ENCODE measurements at regions not wholly inside any gene's neighbourhood (a gene's known extent, or its start where the extent isn't known, plus 50 kb on each side); places are given as distances from the start of the nearest gene placed in this dataset.

DNA sequence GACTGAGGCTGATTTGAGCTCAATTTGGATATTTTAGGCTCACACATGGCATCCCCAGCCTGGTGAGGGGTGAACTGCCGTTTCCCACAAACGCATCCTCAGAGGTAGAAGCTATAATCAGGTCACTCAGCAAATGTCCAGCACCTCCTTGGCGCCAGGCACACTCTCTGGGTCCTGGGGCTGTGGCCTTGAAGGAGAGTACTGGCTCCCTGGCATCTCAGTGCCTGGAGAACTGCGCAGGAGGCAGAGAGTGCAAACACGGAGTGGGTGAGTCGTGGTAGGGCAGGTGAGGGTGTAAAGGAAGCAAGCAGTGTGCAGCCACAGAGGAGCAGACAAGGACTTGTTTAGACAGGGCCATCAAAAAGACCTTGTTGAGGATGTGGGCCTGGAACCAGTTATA, 224.0 kb upstream of the ZNF32 start:
- Histone ChIP-seq H3K27me3 (ENCODE audit: control insufficient read depth, insufficient read depth, low read length) (no peaks in the 10 kb centered on the region), H3K27ac (ENCODE audit: low read length) (no peak overlapping the region), H3K36me3 (ENCODE audit: control insufficient read depth, insufficient read depth, low read length) (no peaks in the 10 kb centered on the region), H3K9me3 (ENCODE audit: control insufficient read depth, insufficient read depth, low read length) (no peaks in the 10 kb centered on the region), H3K4me3 (ENCODE audit: low read length) (no peak overlapping the region), H3K4me1 (ENCODE audit: control insufficient read depth, insufficient read depth, low read length) (no peaks in the 10 kb centered on the region)
- DNase-seq (no peak), ATAC-seq (no peak)
- Mint-ChIP-seq H3K27me3 (ENCODE audit: low read depth in 2 of 2) (peaks cover 10 to 11% of the 10 kb centered on the region in 2 donors), H3K4me3 (no peak overlapping the region), H3K27ac (no peak overlapping the region), H3K9me3 (no peaks in the 10 kb centered on the region), H3K36me3 (no peaks in the 10 kb centered on the region), H3K4me1 (no peaks in the 10 kb centered on the region)
- 84% methylated on average over 6 of the region's 6 CpGs for WGBS (ENCODE audit: insufficient coverage)
- intact Hi-C loops (cut with micrococcal nuclease): no loop called here
- TF ChIP-seq, protein P1, sequence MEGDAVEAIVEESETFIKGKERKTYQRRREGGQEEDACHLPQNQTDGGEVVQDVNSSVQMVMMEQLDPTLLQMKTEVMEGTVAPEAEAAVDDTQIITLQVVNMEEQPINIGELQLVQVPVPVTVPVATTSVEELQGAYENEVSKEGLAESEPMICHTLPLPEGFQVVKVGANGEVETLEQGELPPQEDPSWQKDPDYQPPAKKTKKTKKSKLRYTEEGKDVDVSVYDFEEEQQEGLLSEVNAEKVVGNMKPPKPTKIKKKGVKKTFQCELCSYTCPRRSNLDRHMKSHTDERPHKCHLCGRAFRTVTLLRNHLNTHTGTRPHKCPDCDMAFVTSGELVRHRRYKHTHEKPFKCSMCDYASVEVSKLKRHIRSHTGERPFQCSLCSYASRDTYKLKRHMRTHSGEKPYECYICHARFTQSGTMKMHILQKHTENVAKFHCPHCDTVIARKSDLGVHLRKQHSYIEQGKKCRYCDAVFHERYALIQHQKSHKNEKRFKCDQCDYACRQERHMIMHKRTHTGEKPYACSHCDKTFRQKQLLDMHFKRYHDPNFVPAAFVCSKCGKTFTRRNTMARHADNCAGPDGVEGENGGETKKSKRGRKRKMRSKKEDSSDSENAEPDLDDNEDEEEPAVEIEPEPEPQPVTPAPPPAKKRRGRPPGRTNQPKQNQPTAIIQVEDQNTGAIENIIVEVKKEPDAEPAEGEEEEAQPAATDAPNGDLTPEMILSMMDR (IDR thresholded peaks at IDR 0.05): no peak

DNA sequence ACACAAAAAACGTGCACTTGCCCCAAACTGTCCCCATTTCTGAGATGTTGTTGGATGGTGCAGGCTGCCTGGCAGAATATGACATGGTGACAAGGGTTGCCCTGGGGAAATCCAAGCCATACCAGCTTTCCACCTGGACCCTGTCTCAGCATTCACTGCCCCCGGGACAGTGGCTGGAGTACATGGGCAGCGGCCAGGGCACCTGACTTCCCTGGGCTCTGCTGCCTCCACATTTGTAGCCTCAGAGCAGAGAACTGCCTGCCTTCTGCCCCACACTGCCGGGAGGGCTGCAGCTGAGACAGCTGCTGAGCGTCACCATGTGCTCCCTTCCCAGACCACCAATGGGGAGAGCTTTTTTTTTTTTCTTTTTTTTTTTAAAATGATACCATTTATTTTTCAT, 222.9 kb upstream of the ZNF32 start:
- TF ChIP-seq, protein P1 (IDR thresholded peaks at IDR 0.05): no peak
- DNase-seq (no peak), ATAC-seq (no peak)
- Histone ChIP-seq H3K4me1 (ENCODE audit: control insufficient read depth, insufficient read depth, low read length) (no peaks in the 10 kb centered on the region), H3K9me3 (ENCODE audit: control insufficient read depth, insufficient read depth, low read length) (no peaks in the 10 kb centered on the region), H3K4me3 (ENCODE audit: low read length) (no peak overlapping the region), H3K36me3 (ENCODE audit: control insufficient read depth, insufficient read depth, low read length) (no peaks in the 10 kb centered on the region), H3K27ac (ENCODE audit: low read length) (no peak overlapping the region), H3K27me3 (ENCODE audit: control insufficient read depth, insufficient read depth, low read length) (no peaks in the 10 kb centered on the region)
- Mint-ChIP-seq H3K36me3 (no peaks in the 10 kb centered on the region), H3K9me3 (no peaks in the 10 kb centered on the region), H3K4me1 (no peaks in the 10 kb centered on the region), H3K4me3 (no peak overlapping the region), H3K27ac (no peak overlapping the region), H3K27me3 (ENCODE audit: low read depth in 2 of 2) (peaks cover 13% of the 10 kb centered on the region in 2 donors)
- intact Hi-C loops (cut with micrococcal nuclease): no loop called here
- WGBS (ENCODE audit: insufficient coverage): 95% methylated on average over 4 of the region's 5 CpGs

DNA sequence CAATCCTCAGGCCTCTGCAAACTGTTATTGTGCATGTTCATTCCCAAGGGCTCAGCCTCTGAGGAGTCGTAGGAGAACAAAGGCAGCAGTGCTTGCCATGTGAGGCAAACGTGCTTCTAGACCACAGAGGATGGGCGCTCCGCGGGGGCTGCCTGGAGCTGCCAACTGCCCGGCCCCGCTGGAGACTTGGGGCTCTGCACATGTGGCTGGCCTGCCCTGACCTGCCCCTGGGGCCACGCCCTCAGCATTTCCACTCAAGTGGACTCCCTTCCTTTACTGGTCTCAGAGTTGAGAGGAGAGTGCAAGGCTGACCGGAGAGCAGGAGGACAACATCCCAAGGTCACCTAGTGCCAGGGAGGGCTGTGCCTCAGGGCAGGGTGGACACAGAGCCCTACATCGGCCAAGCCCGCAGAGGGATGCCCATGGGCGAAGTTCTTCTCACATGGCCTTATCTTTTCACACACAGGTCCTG, 222.3 kb upstream of the ZNF32 start:
- no peak overlapping the region for H3K4me3 ChIP-seq (ENCODE audit: low read length)
- H3K27ac ChIP-seq (ENCODE audit: low read length): no peak overlapping the region
- H3K27me3 ChIP-seq (ENCODE audit: control insufficient read depth, insufficient read depth, low read length): no peaks in the 10 kb centered on the region
- no peak for DNase-seq
- no peaks in the 10 kb centered on the region for H3K36me3 Mint-ChIP-seq
- H3K9me3 Mint-ChIP-seq: no peaks in the 10 kb centered on the region
- no peak overlapping the region for H3K27ac Mint-ChIP-seq
- H3K4me1 ChIP-seq (ENCODE audit: control insufficient read depth, insufficient read depth, low read length): no peaks in the 10 kb centered on the region
- no peak overlapping the region for H3K4me3 Mint-ChIP-seq
- no peak for ATAC-seq
- no peaks in the 10 kb centered on the region for H3K9me3 ChIP-seq (ENCODE audit: control insufficient read depth, insufficient read depth, low read length)
- H3K27me3 Mint-ChIP-seq (ENCODE audit: low read depth in 2 of 2): peaks cover 16 to 19% of the 10 kb centered on the region in 2 donors
- no peaks in the 10 kb centered on the region for H3K4me1 Mint-ChIP-seq
- intact Hi-C loops (cut with micrococcal nuclease): no loop called here
- H3K36me3 ChIP-seq (ENCODE audit: control insufficient read depth, insufficient read depth, low read length): no peaks in the 10 kb centered on the region
- WGBS (ENCODE audit: insufficient coverage): 92% methylated on average over 12 of the region's 12 CpGs
- TF ChIP-seq, protein P1 (IDR thresholded peaks at IDR 0.05): no peak

DNA sequence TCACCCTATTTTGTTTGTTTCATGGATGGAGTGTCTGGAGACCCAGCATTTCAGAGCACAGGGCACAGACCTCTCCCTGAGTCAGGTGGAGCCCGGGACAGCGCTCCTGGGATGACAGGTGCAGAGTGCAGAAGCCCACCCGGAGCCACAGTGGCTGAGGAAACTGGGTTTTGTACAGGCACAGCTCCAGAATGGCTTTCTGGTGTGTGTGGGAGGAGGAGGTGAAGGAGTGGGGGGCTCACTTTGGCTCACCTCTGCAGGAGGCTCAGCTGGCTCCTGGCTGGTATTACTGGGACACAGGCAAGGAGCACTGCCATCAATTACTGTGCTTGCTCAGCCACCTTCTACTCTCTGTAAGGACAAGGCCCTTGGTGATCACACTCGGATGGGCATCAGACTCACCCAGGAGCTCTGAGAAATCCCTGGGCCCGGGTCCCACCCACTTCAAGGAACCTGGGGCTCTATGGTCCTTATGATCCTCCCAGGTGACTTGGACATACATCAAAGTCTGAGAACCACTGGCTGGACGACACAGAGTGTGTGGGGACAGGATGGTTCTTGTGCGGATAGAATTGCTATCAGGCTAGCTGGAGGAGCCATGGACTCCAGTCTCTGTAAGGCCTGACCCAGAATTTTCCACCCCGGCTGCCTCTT, 221.1 kb upstream of the ZNF32 start:
- Histone ChIP-seq H3K36me3 (ENCODE audit: control insufficient read depth, insufficient read depth, low read length) (no peaks in the 10 kb centered on the region), H3K4me3 (ENCODE audit: low read length) (no peak overlapping the region), H3K27ac (ENCODE audit: low read length) (no peak overlapping the region), H3K4me1 (ENCODE audit: control insufficient read depth, insufficient read depth, low read length) (no peaks in the 10 kb centered on the region), H3K9me3 (ENCODE audit: control insufficient read depth, insufficient read depth, low read length) (no peaks in the 10 kb centered on the region), H3K27me3 (ENCODE audit: control insufficient read depth, insufficient read depth, low read length) (no peaks in the 10 kb centered on the region)
- H3K27me3 Mint-ChIP-seq (ENCODE audit: low read depth in 2 of 2): peaks cover 19 to 25% of the 10 kb centered on the region in 2 donors
- DNase-seq: no peak
- TF ChIP-seq, protein P1 (IDR thresholded peaks at IDR 0.05): no peak
- WGBS (ENCODE audit: insufficient coverage): 90% methylated on average over 8 of the region's 8 CpGs
- no peaks in the 10 kb centered on the region for H3K9me3 Mint-ChIP-seq
- H3K4me1 Mint-ChIP-seq: no peaks in the 10 kb centered on the region
- intact Hi-C loops (cut with micrococcal nuclease): no loop called here
- H3K4me3 Mint-ChIP-seq: no peak overlapping the region
- H3K27ac Mint-ChIP-seq: no peak overlapping the region
- no peaks in the 10 kb centered on the region for H3K36me3 Mint-ChIP-seq
- ATAC-seq: no peak
